GM21825 (cell line): ENCODE measurements at regions not wholly inside any gene's neighbourhood (a gene's known extent, or its start where the extent isn't known, plus 50 kb on each side); places are given as distances from the start of the nearest gene placed in this dataset.

Experiments
- ATAC-seq: cut with Tn5 transposase; IDR thresholded peaks from one replicate; pipeline ENCODE4 v1.9.1; 2021; ENCODE audit warnings: mild to moderate bottlenecking, moderate library complexity; ENCODE audit not compliant: unreplicated experiment

- no peak for ATAC-seq
These were observed 298.3 kb downstream of the CSNK1G3 start for GRCh38 chr5:123810253-123810652.

GRCh38 chr5:123809594-123810221, 297.7 kb downstream of the CSNK1G3 start:
- ATAC-seq = no peak

GRCh38 chr5:123808461-123809380, 296.7 kb downstream of the CSNK1G3 start:
- ATAC-seq = no peak

DNA sequence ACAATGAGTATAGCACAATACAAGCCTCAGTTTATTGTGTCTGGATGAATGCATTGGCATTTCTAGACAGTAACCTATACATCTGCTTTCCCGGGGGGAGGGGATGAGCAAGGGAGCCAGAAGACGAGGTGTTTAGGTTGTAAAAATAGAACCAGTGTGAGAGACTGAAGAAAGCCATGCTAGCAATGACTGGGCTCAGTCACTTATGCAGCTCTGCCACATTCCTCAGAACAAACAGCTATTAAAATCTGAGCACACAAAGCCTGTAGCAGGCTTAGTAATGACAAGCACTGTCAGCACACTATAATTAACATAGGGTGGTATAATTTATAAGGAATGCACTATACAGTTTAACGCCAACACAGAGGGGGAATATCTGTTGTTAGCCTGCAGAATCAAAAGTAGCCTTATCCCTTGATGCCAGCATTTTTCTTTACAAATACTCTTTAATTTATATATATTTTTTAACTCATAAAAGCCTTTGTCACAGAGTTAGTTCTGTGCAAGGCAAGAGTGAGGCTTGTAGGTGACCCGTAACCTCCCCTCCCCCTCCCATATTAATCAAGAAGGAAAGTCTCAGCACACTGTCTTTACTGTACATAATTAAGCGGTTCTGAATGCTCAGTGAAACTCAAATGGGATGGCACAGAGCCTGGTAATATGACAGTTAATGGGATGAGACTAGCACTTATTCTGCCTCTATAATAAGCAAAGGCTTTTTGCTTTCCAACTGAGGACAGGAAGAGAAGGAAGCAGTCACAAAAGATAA, 295.4 kb downstream of the CSNK1G3 start:
- ATAC-seq = no peak

DNA sequence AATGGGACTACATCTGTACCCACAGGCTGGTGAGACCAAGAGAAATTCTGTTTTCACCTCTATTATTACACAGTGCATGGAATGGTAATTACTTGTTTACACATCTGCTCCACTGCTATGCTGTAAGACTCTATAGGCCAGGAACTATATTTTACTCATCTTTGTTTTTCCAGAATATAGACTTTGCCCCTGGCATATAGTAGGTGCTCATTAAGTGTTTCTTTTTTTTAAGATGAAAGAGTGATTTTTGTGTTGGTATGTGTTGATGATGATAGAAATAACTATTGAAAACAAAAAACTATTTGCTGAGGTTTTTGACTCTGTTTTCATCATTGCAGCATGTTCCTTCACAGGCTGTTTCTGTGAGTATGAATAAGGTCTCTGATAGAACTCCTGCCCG, 294.7 kb downstream of the CSNK1G3 start:
- no peak for ATAC-seq

DNA sequence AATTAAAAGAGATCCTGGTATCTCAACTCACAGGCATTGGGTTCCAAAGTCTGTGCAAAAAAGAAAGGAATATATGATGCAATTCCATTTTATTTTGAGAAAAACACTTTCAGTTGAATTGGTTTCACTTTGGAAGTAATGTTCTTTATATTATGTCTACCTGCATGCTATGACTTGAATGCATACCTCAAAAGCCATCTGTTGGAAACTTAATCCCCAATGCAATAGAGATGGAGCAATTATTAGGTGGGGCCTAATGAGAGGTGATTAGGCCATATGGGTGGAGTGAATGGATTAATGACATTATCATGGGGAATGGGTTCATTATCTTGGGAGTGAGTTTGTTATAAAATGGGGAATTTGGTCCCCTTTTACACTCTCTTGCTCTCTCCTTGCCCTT, 293.3 kb downstream of the CSNK1G3 start:
- ATAC-seq = no peak

- ATAC-seq = no peak
These were observed 291.4 kb downstream of the CSNK1G3 start for GRCh38 chr5:123803359-123803758.

GRCh38 chr5:123802298-123802951, 290.4 kb downstream of the CSNK1G3 start:
- no peak for ATAC-seq

DNA sequence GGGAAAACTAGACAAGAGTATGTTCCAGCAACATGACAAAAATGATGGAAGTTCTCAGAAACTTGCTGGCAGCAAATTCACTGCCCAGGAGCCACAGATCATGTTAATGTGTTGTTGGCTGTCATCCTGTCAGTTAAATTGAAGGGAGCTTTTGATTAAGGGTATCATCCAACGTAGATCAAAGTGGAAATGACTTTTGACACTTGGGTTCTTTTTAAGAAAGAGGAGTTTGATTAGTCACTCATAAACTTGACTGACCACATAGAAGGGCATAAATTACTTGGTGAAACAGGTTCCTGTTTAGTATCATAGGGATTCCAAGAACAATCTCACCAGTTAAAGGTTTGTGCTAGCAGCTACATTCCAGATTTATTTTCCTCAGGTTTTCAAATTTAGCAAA, 288.7 kb downstream of the CSNK1G3 start:
- ATAC-seq = no peak

GRCh38 chr5:123795688-123796087, 283.7 kb downstream of the CSNK1G3 start:
- no peak for ATAC-seq

- ATAC-seq = no peak
These were observed 278.2 kb downstream of the CSNK1G3 start for GRCh38 chr5:123790226-123790625.

DNA sequence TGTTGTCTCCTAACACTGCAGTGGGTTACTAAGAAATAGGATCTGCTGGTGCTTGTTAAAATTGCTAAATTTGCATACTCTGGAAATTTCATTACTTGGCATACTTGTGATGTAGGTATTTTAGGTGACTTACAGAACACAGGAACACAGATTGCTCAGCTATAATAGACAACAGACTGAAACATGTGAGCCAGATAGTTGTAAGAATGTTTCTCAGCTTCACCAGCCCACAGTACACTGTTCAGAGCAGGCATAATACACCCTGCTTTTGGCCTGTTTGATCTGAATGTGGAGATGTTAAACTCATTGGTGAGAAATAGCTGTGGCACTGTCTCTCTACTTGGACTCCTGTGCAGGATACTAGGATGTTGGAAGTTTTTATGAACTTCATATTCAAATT, 275.7 kb downstream of the CSNK1G3 start:
- ATAC-seq = no peak

DNA sequence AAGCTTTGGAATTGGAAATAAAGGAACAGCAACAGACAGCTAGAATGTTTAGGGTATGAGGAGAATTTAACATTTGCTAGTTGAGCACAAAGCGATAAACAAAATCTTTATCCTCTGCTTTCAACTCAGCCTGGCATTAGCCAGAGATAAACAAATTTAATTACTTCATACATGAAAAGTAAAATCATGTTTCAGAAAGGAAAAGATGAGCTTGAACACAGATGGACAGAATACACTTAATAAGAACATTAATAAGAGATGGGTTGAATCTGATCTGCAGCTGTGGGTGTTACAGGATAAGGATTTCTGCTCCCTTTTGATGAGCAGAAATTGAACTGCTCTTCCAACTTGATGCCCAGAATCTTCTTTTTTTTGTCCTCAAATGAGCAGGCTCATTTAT, 275.2 kb downstream of the CSNK1G3 start:
- ATAC-seq = no peak

- no peak for ATAC-seq
These were observed 274.4 kb downstream of the CSNK1G3 start for GRCh38 chr5:123786411-123786810.

DNA sequence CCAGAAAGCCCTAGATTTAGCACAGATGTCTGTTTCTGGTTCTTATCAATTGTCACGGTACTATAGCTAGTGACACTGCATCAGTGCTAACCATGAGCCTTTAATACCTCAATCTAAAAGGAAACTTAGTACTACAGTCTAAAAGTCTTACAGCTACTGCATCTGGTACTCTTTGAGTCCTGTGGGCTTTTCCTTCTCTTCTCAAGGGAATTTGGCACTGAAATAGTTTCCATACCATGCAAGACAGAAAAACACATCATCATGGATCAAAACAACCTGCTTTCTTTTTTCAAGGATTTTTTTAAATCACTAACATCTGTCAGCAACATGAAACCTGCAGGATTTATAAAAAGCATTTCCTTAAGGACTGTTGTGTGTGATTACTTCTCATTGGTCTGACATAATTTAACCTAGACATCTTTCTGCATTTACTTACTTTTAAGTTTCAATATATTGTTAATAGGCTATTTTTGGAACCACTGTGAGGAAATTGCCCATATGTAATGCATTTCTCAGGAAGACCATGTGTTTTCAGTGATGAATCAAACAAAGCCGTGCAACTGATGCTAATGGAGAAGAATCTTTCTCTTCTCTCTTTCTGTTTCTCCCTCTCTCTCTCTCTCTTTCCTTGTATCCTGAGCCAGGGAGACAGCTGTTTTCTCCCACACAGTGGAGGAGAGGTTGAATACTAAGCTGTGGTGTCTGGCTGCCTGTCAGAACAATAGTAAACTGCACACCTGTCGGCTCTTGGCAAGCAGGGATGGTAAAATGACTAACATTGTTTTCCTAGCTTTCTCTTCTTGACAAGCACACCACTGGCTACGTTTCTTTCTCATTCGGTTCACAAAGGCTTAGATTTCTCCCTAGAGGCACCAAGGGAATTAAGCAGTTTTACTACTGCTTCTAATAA, 273.4 kb downstream of the CSNK1G3 start:
- no peak for ATAC-seq

- no peak for ATAC-seq
These were observed 271.4 kb downstream of the CSNK1G3 start for GRCh38 chr5:123783421-123783820.

- no peak for ATAC-seq
These were observed 266.7 kb downstream of the CSNK1G3 start for GRCh38 chr5:123778641-123779040.

- no peak for ATAC-seq
These were observed 264.8 kb downstream of the CSNK1G3 start for GRCh38 chr5:123776761-123777160.

- ATAC-seq = no peak
These were observed 259.7 kb downstream of the CSNK1G3 start for GRCh38 chr5:123771715-123772114.

DNA sequence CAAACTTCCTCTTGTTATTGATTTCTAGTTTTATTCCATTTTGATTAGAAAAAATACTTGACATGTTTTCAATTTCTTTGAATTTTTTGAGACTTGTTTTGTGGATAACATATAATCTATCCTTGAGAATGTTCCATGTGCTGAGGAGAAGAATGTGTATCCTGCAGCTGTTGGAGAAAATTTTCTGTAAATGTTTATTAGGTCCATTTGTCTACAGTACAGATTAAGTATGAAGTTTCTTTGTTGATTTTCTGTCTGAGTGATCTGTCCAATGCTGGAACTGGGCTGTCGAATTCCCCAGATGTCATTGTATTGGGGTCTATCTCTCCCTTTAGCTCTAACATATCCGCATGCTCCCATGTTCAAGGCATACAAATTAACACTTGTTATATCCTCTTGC, 251.2 kb downstream of the CSNK1G3 start:
- ATAC-seq = no peak
